MG63 (cell line): ENCODE measurements at regions not wholly inside any gene's neighbourhood (a gene's known extent, or its start where the extent isn't known, plus 50 kb on each side); places are given as distances from the start of the nearest gene placed in this dataset.

ENCODE experiments used
- DNase-seq: peaks from one replicate; pipeline ENCODE4 v3.0.0-alpha.2; 2020
- H3K27me3 ChIP-seq: fragments of 250-450 bp; sonication (Bioruptor Pico); 2 replicates; pipeline ENCODE4 v1.5.1; 2020; ENCODE audit warnings: mild to moderate bottlenecking, moderate library complexity
- H3K36me3 ChIP-seq: fragments of 250-450 bp; sonication (Bioruptor Pico); 2 replicates; pipeline ENCODE4 v1.5.1; 2020; ENCODE audit warnings: mild to moderate bottlenecking, moderate library complexity
- H3K4me3 ChIP-seq: fragments of 250-450 bp; sonication (Bioruptor Pico); 2 replicates; pipeline ENCODE4 v1.5.1; 2020; ENCODE audit warnings: mild to moderate bottlenecking, moderate library complexity
- H3K9me3 ChIP-seq: fragments of 250-450 bp; sonication (Bioruptor Pico); 2 replicates; pipeline ENCODE4 v1.5.1; 2020; ENCODE audit warnings: mild to moderate bottlenecking, moderate library complexity

DNA sequence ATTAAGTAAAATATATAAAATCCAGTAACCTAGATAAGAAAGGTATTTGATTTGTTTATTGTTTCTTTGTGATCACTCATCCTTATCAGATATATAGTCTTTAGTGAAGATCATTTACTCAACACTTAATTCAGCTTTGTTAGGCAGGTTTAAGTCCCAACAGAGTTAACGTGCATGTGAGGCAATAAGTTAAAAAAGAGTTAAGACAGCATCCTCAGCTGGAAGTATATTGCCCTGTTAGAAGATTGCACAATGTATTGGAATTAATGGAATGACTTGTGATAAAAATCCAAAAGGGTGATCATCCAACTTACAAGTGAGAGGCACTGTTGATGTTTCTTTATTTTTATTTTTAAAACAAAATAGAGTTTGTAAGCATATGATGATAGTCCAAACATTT lies 1162.1 kb downstream of the RAPGEF2 start:
- Histone ChIP-seq H3K27me3 (no peaks in the 10 kb centered on the region), H3K4me3 (no peak overlapping the region), H3K36me3 (no peaks in the 10 kb centered on the region), H3K9me3 (0 out of 2 replicates have a peak, but pooled peaks cover 5% of the 10 kb centered on the region)
- DNase-seq = no peak

DNA sequence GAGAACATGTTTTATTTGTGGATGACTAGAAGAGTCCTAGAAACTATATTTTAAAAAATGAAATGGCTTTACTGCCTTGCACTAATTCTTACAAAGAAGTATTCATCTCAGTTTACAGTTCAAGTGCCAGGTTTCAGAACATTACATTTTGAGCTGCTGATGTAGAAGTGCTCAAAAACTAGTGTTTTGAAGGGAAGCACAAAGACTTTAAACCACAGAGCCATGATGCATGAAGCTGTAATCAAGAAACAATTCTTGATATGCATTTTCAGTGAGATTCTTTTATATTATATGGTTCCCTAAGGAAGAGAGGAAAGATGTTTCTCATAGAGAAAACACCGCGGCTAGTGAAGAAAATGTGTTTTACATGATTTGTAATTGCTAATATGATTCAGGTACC lies 1163.0 kb downstream of the RAPGEF2 start:
- no peaks in the 10 kb centered on the region for H3K36me3 ChIP-seq
- H3K9me3 ChIP-seq = peaks cover 7% of the 10 kb centered on the region; the same call in 1 of the 2 replicates
- H3K4me3 ChIP-seq = no peak overlapping the region
- no peak for DNase-seq
- no peaks in the 10 kb centered on the region for H3K27me3 ChIP-seq

GRCh38 chr4:160276785-160277325 lies 1174.0 kb downstream of the RAPGEF2 start:
- DNase-seq = no peak
- H3K4me3 ChIP-seq = no peak overlapping the region
- no peaks in the 10 kb centered on the region for H3K36me3 ChIP-seq
- no peaks in the 10 kb centered on the region for H3K27me3 ChIP-seq
- H3K9me3 ChIP-seq = 0 out of 2 replicates have a peak, but pooled peaks cover 5% of the 10 kb centered on the region

DNA sequence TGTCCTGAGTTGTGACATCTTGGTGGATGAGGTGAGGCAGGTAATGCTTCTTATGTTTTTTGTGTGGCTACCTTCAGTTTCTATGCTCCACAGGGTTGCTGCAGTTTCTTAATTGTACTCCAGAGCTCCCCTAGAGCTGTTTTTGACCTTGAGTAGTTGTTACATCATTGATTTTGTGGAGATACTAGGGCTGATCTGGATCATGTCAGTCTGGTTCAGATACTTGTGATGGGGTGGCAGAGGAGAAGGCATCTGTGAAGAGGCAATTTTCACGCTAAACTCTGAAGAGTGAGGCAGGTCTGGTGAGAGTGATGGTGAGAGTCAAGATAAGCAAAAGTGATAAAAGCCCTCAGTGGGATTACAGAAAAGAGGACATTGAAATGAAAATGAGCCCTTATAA lies 1180.2 kb downstream of the RAPGEF2 start:
- Histone ChIP-seq H3K36me3 (no peaks in the 10 kb centered on the region), H3K9me3 (0 out of 2 replicates have a peak, but pooled peaks cover 3% of the 10 kb centered on the region), H3K4me3 (no peak overlapping the region), H3K27me3 (no peaks in the 10 kb centered on the region)
- DNase-seq = no peak

DNA sequence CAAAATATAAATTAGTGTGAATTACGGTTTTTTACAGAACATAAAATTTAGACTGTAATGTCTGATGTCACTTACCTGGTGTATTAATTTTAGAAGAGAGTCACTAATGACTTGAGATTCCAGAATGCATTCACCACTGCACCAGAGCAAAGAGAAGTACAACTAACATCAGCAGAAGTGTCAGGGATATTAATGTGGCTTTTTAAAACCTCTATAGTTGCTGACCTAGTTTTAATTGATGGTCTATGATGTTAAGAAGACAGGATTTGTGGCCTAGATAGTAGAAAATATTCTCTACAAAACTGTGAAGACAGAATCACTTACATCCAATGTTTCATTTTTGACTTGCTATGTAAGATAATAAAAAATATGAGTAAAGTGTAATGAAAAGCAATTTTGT lies 1181.6 kb downstream of the RAPGEF2 start:
- Histone ChIP-seq H3K36me3 (no peaks in the 10 kb centered on the region), H3K27me3 (no peaks in the 10 kb centered on the region), H3K4me3 (no peak overlapping the region)

DNA sequence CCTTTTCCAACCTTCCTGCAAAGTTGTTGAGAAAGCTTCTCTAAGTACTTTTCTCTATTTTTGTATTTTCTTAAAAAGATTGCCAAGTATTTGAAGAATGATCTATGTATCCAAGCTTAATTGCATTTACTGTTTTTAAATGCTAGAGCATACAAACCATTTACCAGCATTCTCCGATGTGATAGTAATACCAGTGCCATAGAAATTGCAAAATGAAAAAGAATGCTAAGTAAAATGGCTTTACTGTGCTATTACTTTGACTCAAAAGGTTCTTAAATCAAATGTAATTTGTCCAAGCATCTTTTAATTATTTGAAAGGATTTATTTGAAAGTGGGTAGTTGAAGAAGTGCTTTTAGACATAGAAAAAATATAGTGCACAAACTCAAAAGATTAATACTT lies 1183.2 kb downstream of the RAPGEF2 start:
- Histone ChIP-seq H3K4me3 (no peak overlapping the region), H3K27me3 (no peaks in the 10 kb centered on the region), H3K36me3 (no peaks in the 10 kb centered on the region), H3K9me3 (0 out of 2 replicates have a peak, but pooled peaks cover 3% of the 10 kb centered on the region)
- no peak for DNase-seq

More for the DNA sequence above, 1181.6 kb downstream of the RAPGEF2 start:
- DNase-seq = no peak
- 0 out of 2 replicates have a peak, but pooled peaks cover 3% of the 10 kb centered on the region for H3K9me3 ChIP-seq

- Histone ChIP-seq H3K9me3 (no peaks in the 10 kb centered on the region), H3K4me3 (no peak overlapping the region), H3K27me3 (no peaks in the 10 kb centered on the region), H3K36me3 (no peaks in the 10 kb centered on the region)
- no peak for DNase-seq
Observed at GRCh38 chr4:160296476-160296875, 1193.6 kb downstream of the RAPGEF2 start.

GRCh38 chr4:160299177-160299576 lies 1196.3 kb downstream of the RAPGEF2 start:
- H3K27me3 ChIP-seq = no peaks in the 10 kb centered on the region
- no peak for DNase-seq
- H3K36me3 ChIP-seq = no peaks in the 10 kb centered on the region
- no peak overlapping the region for H3K4me3 ChIP-seq
- no peaks in the 10 kb centered on the region for H3K9me3 ChIP-seq

GRCh38 chr4:160299608-160300007 lies 1196.7 kb downstream of the RAPGEF2 start:
- H3K4me3 ChIP-seq = no peak overlapping the region
- DNase-seq = no peak
- H3K9me3 ChIP-seq = no peaks in the 10 kb centered on the region

DNA sequence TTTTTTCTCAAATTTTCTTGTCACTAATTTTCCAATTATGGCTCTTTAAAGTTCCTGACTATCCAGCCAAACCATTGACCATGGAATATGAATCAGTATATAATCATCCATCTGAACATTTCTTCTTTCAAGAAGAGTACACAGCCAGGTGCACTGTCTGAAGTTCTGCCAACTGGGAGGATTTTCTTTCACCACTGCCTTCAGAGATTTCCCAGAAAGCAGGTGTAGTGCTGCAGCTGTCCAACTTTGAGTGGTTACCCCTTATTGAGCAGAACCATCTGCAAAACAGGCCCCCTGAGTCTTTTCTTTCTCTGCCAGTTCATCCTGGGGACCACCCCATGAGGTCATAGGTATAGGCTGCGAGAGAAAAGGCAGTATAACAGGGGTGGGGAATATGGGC lies 1213.2 kb downstream of the RAPGEF2 start:
- Histone ChIP-seq H3K27me3 (no peaks in the 10 kb centered on the region), H3K36me3 (no peaks in the 10 kb centered on the region), H3K9me3 (no peaks in the 10 kb centered on the region), H3K4me3 (no peak overlapping the region)
- DNase-seq = no peak

More at GRCh38 chr4:160299608-160300007, 1196.7 kb downstream of the RAPGEF2 start:
- H3K27me3 ChIP-seq = no peaks in the 10 kb centered on the region
- H3K36me3 ChIP-seq = no peaks in the 10 kb centered on the region

DNA sequence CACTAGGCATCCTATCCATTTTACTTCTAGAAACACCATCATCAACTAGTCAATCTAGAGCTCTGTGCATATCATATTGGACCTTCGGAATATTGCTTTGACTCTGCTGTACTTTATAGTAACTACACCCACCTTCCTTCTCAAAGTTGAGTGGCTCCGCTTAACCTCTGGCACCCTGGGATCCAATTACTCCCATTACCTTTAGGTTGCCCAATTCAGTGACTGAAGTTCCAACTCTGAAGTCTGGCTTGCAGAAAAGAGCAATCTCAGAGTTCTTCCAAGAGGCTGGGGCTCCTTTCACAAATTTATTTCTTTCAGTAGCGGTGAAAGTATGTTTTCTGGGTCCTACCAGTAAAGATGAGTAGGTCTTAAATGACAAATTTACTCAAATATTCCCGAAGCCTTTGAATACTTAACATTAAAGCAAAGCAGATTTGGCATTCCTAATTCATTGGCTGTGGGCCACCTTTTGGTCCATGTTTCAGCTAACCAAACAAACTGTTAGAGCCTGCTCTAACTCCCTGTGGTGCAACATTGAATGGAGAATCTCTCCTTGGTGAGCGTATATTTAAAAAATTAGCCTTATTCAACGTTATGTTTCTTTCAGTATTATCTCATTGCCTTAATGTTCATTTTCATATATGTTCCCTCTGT lies 1215.8 kb downstream of the RAPGEF2 start:
- Histone ChIP-seq H3K4me3 (no peak overlapping the region), H3K36me3 (no peaks in the 10 kb centered on the region), H3K9me3 (no peaks in the 10 kb centered on the region), H3K27me3 (no peaks in the 10 kb centered on the region)
- DNase-seq = peak; percentile 47

- Histone ChIP-seq H3K4me3 (no peak overlapping the region), H3K9me3 (no peaks in the 10 kb centered on the region), H3K36me3 (no peaks in the 10 kb centered on the region), H3K27me3 (no peaks in the 10 kb centered on the region)
- peak; percentile 60 for DNase-seq
Observed at GRCh38 chr4:160319221-160319867, 1216.5 kb downstream of the RAPGEF2 start.

- Histone ChIP-seq H3K4me3 (no peak overlapping the region), H3K36me3 (no peaks in the 10 kb centered on the region), H3K9me3 (no peaks in the 10 kb centered on the region), H3K27me3 (no peaks in the 10 kb centered on the region)
- no peak for DNase-seq
Observed at GRCh38 chr4:160319868-160320260, 1217.0 kb downstream of the RAPGEF2 start.

GRCh38 chr4:160326110-160326509 lies 1223.2 kb downstream of the RAPGEF2 start:
- H3K36me3 ChIP-seq = no peaks in the 10 kb centered on the region
- H3K4me3 ChIP-seq = no peak overlapping the region
- H3K27me3 ChIP-seq = no peaks in the 10 kb centered on the region
- DNase-seq = no peak
- no peaks in the 10 kb centered on the region for H3K9me3 ChIP-seq

GRCh38 chr4:160347197-160347596 lies 1244.3 kb downstream of the RAPGEF2 start:
- Histone ChIP-seq H3K36me3 (no peaks in the 10 kb centered on the region), H3K27me3 (peaks cover under 1% of the 10 kb centered on the region; the same call in 1 of the 2 replicates), H3K9me3 (peaks cover 2% of the 10 kb centered on the region; the same call in 1 of the 2 replicates), H3K4me3 (no peak overlapping the region)
- no peak for DNase-seq

DNA sequence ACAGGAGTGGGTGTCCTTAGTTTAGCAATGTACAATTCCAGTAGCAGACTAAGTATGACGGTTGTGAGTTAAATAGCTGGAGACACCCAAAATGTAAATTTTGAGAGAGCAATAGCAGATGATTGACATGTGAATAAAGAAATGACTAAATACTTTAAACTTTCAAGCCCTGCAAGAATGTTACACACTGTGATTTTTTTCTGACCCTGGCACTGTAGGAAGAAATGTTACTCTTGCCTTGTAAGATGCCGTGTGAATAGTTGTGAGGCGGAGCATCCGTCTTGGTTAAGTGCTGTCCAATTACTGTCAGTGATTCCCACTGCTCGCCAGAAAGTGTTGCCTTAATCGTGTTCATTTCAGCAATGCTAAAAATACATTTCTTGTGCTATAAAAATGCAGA lies 1248.1 kb downstream of the RAPGEF2 start:
- Histone ChIP-seq H3K4me3 (no peak overlapping the region), H3K27me3 (peaks cover 2% of the 10 kb centered on the region; the same call in 1 of the 2 replicates), H3K9me3 (no peaks in the 10 kb centered on the region), H3K36me3 (no peaks in the 10 kb centered on the region)
- no peak for DNase-seq

DNA sequence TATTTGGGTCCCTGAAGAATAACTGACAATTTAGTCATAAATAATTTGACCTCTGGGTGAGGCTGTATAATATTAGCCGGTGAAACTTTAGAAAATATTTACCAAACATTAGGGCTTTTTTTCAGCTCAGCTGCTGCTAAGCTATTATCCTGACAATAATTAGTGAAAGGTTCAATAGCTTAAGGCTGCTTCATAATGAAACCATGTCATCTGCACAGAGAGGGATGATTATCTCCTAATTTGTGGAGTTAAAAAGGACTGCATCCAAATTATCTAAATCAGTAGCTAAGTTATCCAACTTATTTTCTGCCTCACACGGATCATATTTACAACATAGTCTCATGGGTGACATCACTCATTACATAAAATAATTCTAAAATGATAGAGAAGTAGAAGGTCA lies 1249.8 kb downstream of the RAPGEF2 start:
- no peak overlapping the region for H3K4me3 ChIP-seq
- H3K9me3 ChIP-seq = no peaks in the 10 kb centered on the region
- no peak for DNase-seq
- peaks cover 2% of the 10 kb centered on the region; the same call in 1 of the 2 replicates for H3K27me3 ChIP-seq
- no peaks in the 10 kb centered on the region for H3K36me3 ChIP-seq

- no peaks in the 10 kb centered on the region for H3K9me3 ChIP-seq
- H3K36me3 ChIP-seq = no peaks in the 10 kb centered on the region
- DNase-seq = no peak
- H3K27me3 ChIP-seq = peaks cover 2% of the 10 kb centered on the region; the same call in 1 of the 2 replicates
- H3K4me3 ChIP-seq = no peak overlapping the region
Observed at GRCh38 chr4:160353548-160353947, 1250.7 kb downstream of the RAPGEF2 start.
